ENCODE measurements at regions not wholly inside any gene's neighbourhood (a gene's known extent, or its start where the extent isn't known, plus 50 kb on each side); places are given as distances from the start of the nearest gene placed in this dataset.

DNA sequence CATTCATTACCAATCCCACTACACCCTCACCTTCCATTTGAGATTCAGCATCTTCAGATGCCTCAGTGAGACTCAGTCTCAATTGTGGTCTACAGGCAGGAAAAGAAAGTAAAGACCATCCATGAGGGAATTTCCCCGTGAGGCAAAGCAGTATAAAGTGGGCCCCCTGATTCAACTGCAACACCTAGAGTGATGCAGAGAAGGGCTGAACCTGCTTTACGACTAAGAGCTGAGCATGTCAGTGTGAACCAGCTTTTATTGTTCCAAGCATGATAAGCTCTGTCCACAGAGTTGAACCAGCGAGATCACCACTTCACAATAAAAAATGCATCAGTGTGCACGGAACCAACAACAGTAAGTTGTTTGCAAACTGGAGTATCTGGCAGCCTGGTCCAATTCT is 357.6 kb upstream of the ATP5MC3 start:
- TF ChIP-seq, protein P1, sequence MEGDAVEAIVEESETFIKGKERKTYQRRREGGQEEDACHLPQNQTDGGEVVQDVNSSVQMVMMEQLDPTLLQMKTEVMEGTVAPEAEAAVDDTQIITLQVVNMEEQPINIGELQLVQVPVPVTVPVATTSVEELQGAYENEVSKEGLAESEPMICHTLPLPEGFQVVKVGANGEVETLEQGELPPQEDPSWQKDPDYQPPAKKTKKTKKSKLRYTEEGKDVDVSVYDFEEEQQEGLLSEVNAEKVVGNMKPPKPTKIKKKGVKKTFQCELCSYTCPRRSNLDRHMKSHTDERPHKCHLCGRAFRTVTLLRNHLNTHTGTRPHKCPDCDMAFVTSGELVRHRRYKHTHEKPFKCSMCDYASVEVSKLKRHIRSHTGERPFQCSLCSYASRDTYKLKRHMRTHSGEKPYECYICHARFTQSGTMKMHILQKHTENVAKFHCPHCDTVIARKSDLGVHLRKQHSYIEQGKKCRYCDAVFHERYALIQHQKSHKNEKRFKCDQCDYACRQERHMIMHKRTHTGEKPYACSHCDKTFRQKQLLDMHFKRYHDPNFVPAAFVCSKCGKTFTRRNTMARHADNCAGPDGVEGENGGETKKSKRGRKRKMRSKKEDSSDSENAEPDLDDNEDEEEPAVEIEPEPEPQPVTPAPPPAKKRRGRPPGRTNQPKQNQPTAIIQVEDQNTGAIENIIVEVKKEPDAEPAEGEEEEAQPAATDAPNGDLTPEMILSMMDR (IDR thresholded peaks at IDR 0.05) = no peak
- Histone ChIP-seq H3K9me3 (peaks cover 0 to 7% of the 10 kb centered on the region in 2 donors), H3K4me3 (no peak overlapping the region), H3K27ac (no peak overlapping the region), H3K27me3 (no peaks in the 10 kb centered on the region), H3K4me1 (no peaks in the 10 kb centered on the region), H3K36me3 (no peaks in the 10 kb centered on the region)
- DNase-seq (ENCODE audit: low spot score) = no peak

DNA sequence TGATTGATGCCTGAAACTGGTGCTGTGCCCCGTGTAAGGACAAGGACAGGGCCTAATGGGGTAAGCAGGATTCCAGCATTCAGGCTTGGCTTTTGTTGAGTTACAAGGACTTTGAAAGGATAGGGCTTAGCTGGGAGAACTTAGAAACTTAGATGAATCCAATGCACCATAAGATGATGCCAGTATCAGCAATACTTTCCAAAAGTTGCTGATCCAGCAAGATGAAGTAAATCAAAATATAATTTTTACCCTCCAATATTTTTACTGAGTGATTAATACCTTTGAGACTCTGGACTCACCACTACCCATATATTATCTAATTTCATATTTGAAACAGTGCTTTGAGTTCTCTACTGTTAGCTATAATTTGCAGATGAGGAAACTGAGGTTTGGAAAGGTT is 354.5 kb upstream of the ATP5MC3 start:
- TF ChIP-seq, protein P1 (IDR thresholded peaks at IDR 0.05) = no peak
- no peak overlapping the region for H3K27ac ChIP-seq

DNA sequence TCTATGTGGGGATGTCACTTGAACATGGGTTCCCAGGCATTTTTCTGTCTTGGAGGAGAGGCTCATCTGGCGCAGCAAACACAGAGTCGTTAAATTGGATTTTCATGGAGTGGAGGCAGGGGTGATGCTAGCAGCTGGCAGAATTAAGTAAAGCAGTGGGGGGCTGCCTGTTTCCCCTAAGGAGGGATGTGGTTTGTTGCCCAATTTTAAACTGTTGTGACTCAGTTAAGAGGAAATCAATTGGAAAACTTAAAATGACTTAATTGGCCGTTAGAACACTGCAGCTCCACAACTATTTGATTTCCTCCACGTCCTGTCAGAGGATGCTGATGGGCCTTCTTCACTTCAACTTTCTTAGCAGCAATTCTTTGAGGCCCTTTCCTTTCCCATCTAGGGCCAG is 354.1 kb upstream of the ATP5MC3 start:
- H3K9me3 ChIP-seq = no peaks in the 10 kb centered on the region
- H3K27me3 ChIP-seq = no peaks in the 10 kb centered on the region
- no peak for DNase-seq (ENCODE audit: low spot score)
- no peak overlapping the region for H3K4me3 ChIP-seq
- no peaks in the 10 kb centered on the region for H3K4me1 ChIP-seq
- H3K36me3 ChIP-seq = no peaks in the 10 kb centered on the region
- TF ChIP-seq, protein P1 (IDR thresholded peaks at IDR 0.05) = no peak
- H3K27ac ChIP-seq = no peak overlapping the region

More for the DNA sequence above, 354.5 kb upstream of the ATP5MC3 start:
- no peak for DNase-seq (ENCODE audit: low spot score)
- Histone ChIP-seq H3K27me3 (no peaks in the 10 kb centered on the region), H3K4me1 (no peaks in the 10 kb centered on the region), H3K36me3 (no peaks in the 10 kb centered on the region), H3K9me3 (no peaks in the 10 kb centered on the region), H3K4me3 (no peak overlapping the region)

DNA sequence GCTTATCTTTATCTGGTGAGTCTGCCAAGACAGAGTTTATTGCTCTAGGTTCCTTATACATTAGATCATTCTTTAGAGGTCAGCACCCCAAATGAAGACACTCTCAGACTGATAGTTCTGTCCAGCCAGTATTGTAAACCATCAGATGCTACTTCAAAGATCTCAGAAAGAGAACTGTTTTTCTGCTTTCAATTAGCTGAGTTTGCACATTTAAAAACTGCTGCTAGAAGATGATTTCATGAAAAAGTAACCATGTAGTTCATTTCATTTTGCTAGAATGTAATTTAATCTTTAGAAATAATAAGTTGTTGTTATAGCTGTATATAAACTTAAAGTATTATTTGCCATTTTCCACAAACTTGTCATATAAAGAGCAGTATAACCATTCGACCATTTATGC is 344.5 kb upstream of the ATP5MC3 start:
- Histone ChIP-seq H3K4me3 (no peak overlapping the region), H3K9me3 (no peaks in the 10 kb centered on the region), H3K4me1 (no peaks in the 10 kb centered on the region), H3K27me3 (no peaks in the 10 kb centered on the region), H3K36me3 (no peaks in the 10 kb centered on the region), H3K27ac (no peak overlapping the region)
- TF ChIP-seq, protein P1 (IDR thresholded peaks at IDR 0.05) = no peak
- DNase-seq (ENCODE audit: low spot score) = no peak

DNA sequence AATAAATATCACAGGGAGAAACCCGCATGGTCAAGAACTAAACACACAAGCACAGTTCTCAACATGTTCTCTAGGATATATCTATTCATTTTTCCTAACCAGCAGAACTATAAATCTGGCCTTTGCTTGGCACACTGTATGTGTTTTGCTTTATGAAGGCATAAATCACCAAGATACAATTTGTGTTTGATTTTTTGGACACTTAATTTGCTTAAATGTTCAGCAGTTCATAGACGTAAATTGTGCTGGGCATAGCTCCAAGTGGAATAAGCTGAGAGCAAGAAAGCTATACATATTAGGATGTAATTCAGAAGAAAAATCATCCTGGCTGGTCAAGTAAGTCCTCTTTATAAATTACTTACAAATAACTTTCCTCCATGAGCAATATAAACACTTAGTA is 341.5 kb upstream of the ATP5MC3 start:
- Histone ChIP-seq H3K4me1 (no peaks in the 10 kb centered on the region), H3K27me3 (no peaks in the 10 kb centered on the region), H3K9me3 (no peaks in the 10 kb centered on the region), H3K27ac (no peak overlapping the region), H3K4me3 (no peak overlapping the region), H3K36me3 (no peaks in the 10 kb centered on the region)
- TF ChIP-seq, protein P1 (IDR thresholded peaks at IDR 0.05) = no peak
- no peak for DNase-seq (ENCODE audit: low spot score)

DNA sequence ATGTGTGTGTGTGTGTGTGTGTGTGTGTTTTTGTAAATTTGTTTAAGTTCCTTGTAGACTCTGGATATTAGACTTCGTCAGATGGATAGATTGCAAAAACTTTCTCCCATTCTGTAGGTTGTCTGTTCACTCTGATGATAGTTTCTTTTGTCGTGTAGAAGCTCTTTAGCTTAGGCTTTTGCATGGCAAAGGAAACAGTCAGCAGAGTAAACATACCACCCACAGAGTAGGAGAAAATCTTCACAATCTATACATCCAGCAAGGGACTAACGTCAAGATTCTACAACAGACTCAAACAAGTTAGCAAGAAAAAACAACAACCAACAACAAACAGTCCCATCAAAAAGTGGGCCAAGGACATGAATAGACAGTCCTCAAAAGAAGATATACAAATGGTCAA is 336.7 kb upstream of the ATP5MC3 start:
- no peak overlapping the region for H3K4me3 ChIP-seq
- H3K27ac ChIP-seq = no peak overlapping the region
- TF ChIP-seq, protein P1 (IDR thresholded peaks at IDR 0.05) = no peak
- no peaks in the 10 kb centered on the region for H3K4me1 ChIP-seq
- H3K36me3 ChIP-seq = no peaks in the 10 kb centered on the region
- no peak for DNase-seq (ENCODE audit: low spot score)
- no peaks in the 10 kb centered on the region for H3K9me3 ChIP-seq
- H3K27me3 ChIP-seq = no peaks in the 10 kb centered on the region

Measured in right atrium auricular region (tissue), 2 donors.